ENCODE measurements at regions not wholly inside any gene's neighbourhood (a gene's known extent, or its start where the extent isn't known, plus 50 kb on each side); places are given as distances from the start of the nearest gene placed in this dataset.

DNA sequence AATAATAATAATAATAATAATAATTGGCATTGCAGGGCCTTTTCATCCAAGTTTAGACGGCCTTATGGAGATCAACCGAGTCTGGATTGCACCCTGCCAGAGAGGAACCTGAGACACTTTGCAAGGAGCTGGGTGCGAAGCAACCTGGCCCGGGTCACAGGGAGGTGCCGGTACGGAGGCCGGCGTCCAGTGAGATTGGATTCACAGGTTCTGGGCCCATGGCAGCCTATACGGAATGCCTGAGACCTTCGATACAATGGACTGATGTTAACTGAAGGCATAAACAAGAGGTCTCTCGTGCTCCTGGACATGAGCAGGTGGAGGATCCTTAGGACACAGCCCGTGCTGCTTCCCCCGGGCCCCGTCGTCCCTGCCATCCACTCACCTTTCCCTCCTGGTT, 416.5 kb upstream of the SALL3 start:
- Histone ChIP-seq H3K79me2 (ENCODE audit: control insufficient read depth, insufficient read depth, low read length) (no peaks in the 10 kb centered on the region), H3K4me2 (ENCODE audit: extremely low read depth, insufficient read depth, low read length) (no peak overlapping the region), H4K20me1 (ENCODE audit: control insufficient read depth, extremely low read depth, insufficient read depth, low read length) (no peaks in the 10 kb centered on the region), H3K9ac (ENCODE audit: insufficient read depth, low read length) (no peak overlapping the region), H3K36me3 (ENCODE audit: control insufficient read depth, insufficient read depth, low read length) (no peaks in the 10 kb centered on the region), H2AFZ (ENCODE audit: low read length) (no peak overlapping the region), H3K4me3 (replicated peaks in 1 of 4; ENCODE audit: control extremely low read depth in 1 of 4, insufficient read depth in 1 of 4, low read depth in 3 of 4, low read length in 4 of 4) (no peak overlapping the region), H3K27me3 (ENCODE audit: control insufficient read depth, insufficient read depth, low read length) (no peaks in the 10 kb centered on the region), H3K9me3 (ENCODE audit: control insufficient read depth, insufficient read depth, low read depth, low read length) (peaks cover 4% of the 10 kb centered on the region), H3K4me1 (ENCODE audit: control insufficient read depth, extremely low read depth, insufficient read depth, low read length) (no peaks in the 10 kb centered on the region), H3K27ac (ENCODE audit: insufficient read depth, low read length) (no peak overlapping the region)
- no peak for TF ChIP-seq EZH2 (IDR thresholded peaks at IDR 0.05; ENCODE audit: low read length, missing control alignments)
- TF ChIP-seq, protein P1, sequence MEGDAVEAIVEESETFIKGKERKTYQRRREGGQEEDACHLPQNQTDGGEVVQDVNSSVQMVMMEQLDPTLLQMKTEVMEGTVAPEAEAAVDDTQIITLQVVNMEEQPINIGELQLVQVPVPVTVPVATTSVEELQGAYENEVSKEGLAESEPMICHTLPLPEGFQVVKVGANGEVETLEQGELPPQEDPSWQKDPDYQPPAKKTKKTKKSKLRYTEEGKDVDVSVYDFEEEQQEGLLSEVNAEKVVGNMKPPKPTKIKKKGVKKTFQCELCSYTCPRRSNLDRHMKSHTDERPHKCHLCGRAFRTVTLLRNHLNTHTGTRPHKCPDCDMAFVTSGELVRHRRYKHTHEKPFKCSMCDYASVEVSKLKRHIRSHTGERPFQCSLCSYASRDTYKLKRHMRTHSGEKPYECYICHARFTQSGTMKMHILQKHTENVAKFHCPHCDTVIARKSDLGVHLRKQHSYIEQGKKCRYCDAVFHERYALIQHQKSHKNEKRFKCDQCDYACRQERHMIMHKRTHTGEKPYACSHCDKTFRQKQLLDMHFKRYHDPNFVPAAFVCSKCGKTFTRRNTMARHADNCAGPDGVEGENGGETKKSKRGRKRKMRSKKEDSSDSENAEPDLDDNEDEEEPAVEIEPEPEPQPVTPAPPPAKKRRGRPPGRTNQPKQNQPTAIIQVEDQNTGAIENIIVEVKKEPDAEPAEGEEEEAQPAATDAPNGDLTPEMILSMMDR (conservative IDR thresholded peaks at IDR 0.05 in 1 of 2, IDR thresholded peaks at IDR 0.05 in 1 of 2; ENCODE audit: low read depth in 1 of 2, low read length in 2 of 2) = no peak
- DNase-seq (ENCODE audit: low read depth in 2 of 2) = no peak

DNA sequence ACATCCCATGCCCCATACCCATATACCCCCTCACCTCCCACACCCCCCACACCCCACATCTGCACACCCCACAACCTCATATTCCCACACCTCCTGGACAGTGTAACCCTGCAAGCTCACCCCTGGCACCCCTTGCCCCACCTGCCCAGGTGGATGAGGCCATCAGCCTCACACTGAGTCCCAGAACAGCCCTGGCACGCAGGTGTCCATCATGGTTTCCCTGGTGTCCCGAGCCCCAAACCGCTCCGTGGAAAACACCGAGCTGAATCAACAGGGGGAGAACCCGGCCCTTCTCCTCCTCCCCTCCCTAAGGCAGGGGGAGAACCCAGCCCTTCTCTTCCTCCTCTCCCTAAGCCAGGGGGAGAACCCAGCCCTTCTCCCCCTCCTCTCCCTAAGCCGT, 415.6 kb upstream of the SALL3 start:
- no peak for TF ChIP-seq EZH2 (IDR thresholded peaks at IDR 0.05; ENCODE audit: low read length, missing control alignments)
- TF ChIP-seq, protein P1 (conservative IDR thresholded peaks at IDR 0.05 in 1 of 2, IDR thresholded peaks at IDR 0.05 in 1 of 2; ENCODE audit: low read depth in 1 of 2, low read length in 2 of 2) = no peak
- H3K4me2 ChIP-seq (ENCODE audit: extremely low read depth, insufficient read depth, low read length) = no peak overlapping the region
- no peaks in the 10 kb centered on the region for H3K27me3 ChIP-seq (ENCODE audit: control insufficient read depth, insufficient read depth, low read length)
- no peaks in the 10 kb centered on the region for H4K20me1 ChIP-seq (ENCODE audit: control insufficient read depth, extremely low read depth, insufficient read depth, low read length)
- H3K9me3 ChIP-seq (ENCODE audit: control insufficient read depth, insufficient read depth, low read depth, low read length) = peaks cover 4% of the 10 kb centered on the region
- no peak overlapping the region for H2AFZ ChIP-seq (ENCODE audit: low read length)
- no peak overlapping the region for H3K27ac ChIP-seq (ENCODE audit: insufficient read depth, low read length)
- no peak overlapping the region for H3K4me3 ChIP-seq (replicated peaks in 1 of 4; ENCODE audit: control extremely low read depth in 1 of 4, insufficient read depth in 1 of 4, low read depth in 3 of 4, low read length in 4 of 4)
- no peak for DNase-seq (ENCODE audit: low read depth in 2 of 2)
- H3K9ac ChIP-seq (ENCODE audit: insufficient read depth, low read length) = no peak overlapping the region
- no peaks in the 10 kb centered on the region for H3K79me2 ChIP-seq (ENCODE audit: control insufficient read depth, insufficient read depth, low read length)
- H3K4me1 ChIP-seq (ENCODE audit: control insufficient read depth, extremely low read depth, insufficient read depth, low read length) = no peaks in the 10 kb centered on the region
- H3K36me3 ChIP-seq (ENCODE audit: control insufficient read depth, insufficient read depth, low read length) = no peaks in the 10 kb centered on the region

DNA sequence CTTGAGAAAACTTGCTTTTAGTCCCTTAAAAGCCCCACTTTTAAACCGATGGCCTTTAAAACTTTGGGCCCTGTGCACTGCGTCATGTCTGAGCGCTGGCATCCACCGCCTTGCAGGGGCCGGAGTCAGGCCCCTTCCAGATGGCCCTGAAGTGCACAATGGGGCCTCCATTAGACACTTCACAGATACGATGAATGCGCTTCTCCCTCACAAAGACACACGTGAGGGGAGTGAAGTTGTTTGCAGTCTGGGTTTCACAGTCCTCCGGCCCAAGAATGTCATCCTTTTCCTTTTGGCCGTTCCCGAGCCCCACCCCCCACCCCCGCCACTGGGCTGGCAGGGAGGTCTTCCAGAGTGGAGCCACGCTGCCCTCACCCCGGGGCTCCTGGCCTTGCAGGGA, 415.1 kb upstream of the SALL3 start:
- no peak for TF ChIP-seq EZH2 (IDR thresholded peaks at IDR 0.05; ENCODE audit: low read length, missing control alignments)
- TF ChIP-seq, protein P1 (conservative IDR thresholded peaks at IDR 0.05 in 1 of 2, IDR thresholded peaks at IDR 0.05 in 1 of 2; ENCODE audit: low read depth in 1 of 2, low read length in 2 of 2) = no peak
- Histone ChIP-seq H3K27me3 (ENCODE audit: control insufficient read depth, insufficient read depth, low read length) (no peaks in the 10 kb centered on the region), H3K9ac (ENCODE audit: insufficient read depth, low read length) (no peak overlapping the region), H3K4me3 (replicated peaks in 1 of 4; ENCODE audit: control extremely low read depth in 1 of 4, insufficient read depth in 1 of 4, low read depth in 3 of 4, low read length in 4 of 4) (no peak overlapping the region), H3K36me3 (ENCODE audit: control insufficient read depth, insufficient read depth, low read length) (no peaks in the 10 kb centered on the region), H3K4me2 (ENCODE audit: extremely low read depth, insufficient read depth, low read length) (no peak overlapping the region), H3K79me2 (ENCODE audit: control insufficient read depth, insufficient read depth, low read length) (no peaks in the 10 kb centered on the region), H3K27ac (ENCODE audit: insufficient read depth, low read length) (no peak overlapping the region), H2AFZ (ENCODE audit: low read length) (no peak overlapping the region), H3K4me1 (ENCODE audit: control insufficient read depth, extremely low read depth, insufficient read depth, low read length) (no peaks in the 10 kb centered on the region), H3K9me3 (ENCODE audit: control insufficient read depth, insufficient read depth, low read depth, low read length) (peaks cover 4% of the 10 kb centered on the region), H4K20me1 (ENCODE audit: control insufficient read depth, extremely low read depth, insufficient read depth, low read length) (no peaks in the 10 kb centered on the region)
- DNase-seq (ENCODE audit: low read depth in 2 of 2) = no peak

Measured in fibroblast of lung (primary cell).